ENCODE measurements at regions not wholly inside any gene's neighbourhood (a gene's known extent, or its start where the extent isn't known, plus 50 kb on each side); places are given as distances from the start of the nearest gene placed in this dataset.

- H3K4me3 ChIP-seq (ENCODE audit: low read length): no peak overlapping the region
- DNase-seq (ENCODE audit: low read depth): no peak
- TF ChIP-seq CTCF (conservative IDR thresholded peaks at IDR 0.05; ENCODE audit: low read depth, low read length): no peak
These were observed 456.2 kb downstream of the TBL1XR1 start for GRCh38 chr3:176740906-176741663.

GRCh38 chr3:176739159-176739558 lies 458.1 kb downstream of the TBL1XR1 start:
- no peak overlapping the region for H3K4me3 ChIP-seq (ENCODE audit: low read length)
- TF ChIP-seq CTCF (conservative IDR thresholded peaks at IDR 0.05; ENCODE audit: low read depth, low read length): no peak
- DNase-seq (ENCODE audit: low read depth): no peak

- TF ChIP-seq CTCF (conservative IDR thresholded peaks at IDR 0.05; ENCODE audit: low read depth, low read length): no peak
- H3K4me3 ChIP-seq (ENCODE audit: low read length): no peak overlapping the region
- no peak for DNase-seq (ENCODE audit: low read depth)
These were observed 459.7 kb downstream of the TBL1XR1 start for GRCh38 chr3:176737480-176738110.

GRCh38 chr3:176734146-176734545 lies 463.1 kb downstream of the TBL1XR1 start:
- TF ChIP-seq CTCF (conservative IDR thresholded peaks at IDR 0.05; ENCODE audit: low read depth, low read length): no peak
- no peak overlapping the region for H3K4me3 ChIP-seq (ENCODE audit: low read length)
- DNase-seq (ENCODE audit: low read depth): no peak

GRCh38 chr3:176724394-176724759 lies 472.9 kb downstream of the TBL1XR1 start:
- no peak for DNase-seq (ENCODE audit: low read depth)
- TF ChIP-seq CTCF (conservative IDR thresholded peaks at IDR 0.05; ENCODE audit: low read depth, low read length): no peak
- no peak overlapping the region for H3K4me3 ChIP-seq (ENCODE audit: low read length)

- no peak for DNase-seq (ENCODE audit: low read depth)
- no peak for TF ChIP-seq CTCF (conservative IDR thresholded peaks at IDR 0.05; ENCODE audit: low read depth, low read length)
These were observed 473.4 kb downstream of the TBL1XR1 start for GRCh38 chr3:176723758-176724393.

More at GRCh38 chr3:176723758-176724393, 473.4 kb downstream of the TBL1XR1 start:
- no peak overlapping the region for H3K4me3 ChIP-seq (ENCODE audit: low read length)
